ENCODE measurements at regions not wholly inside any gene's neighbourhood (a gene's known extent, or its start where the extent isn't known, plus 50 kb on each side); places are given as distances from the start of the nearest gene placed in this dataset.

GRCh38 chr5:52356311-52356918 lies 431.3 kb upstream of the ITGA1 start:
- no peaks in the 10 kb centered on the region for H3K27me3 Mint-ChIP-seq (ENCODE audit: unreplicated experiment)
- H3K36me3 Mint-ChIP-seq (ENCODE audit: low read depth, unreplicated experiment) = no peaks in the 10 kb centered on the region
- no peaks in the 10 kb centered on the region for H3K9me3 Mint-ChIP-seq (ENCODE audit: unreplicated experiment)
- no peak overlapping the region for H3K4me3 Mint-ChIP-seq (ENCODE audit: unreplicated experiment)
- no peaks in the 10 kb centered on the region for H3K4me1 Mint-ChIP-seq (ENCODE audit: unreplicated experiment)
- TF ChIP-seq CTCF (IDR thresholded peaks at IDR 0.05; ENCODE audit: unreplicated experiment) = peak; percentile 76
- no peak for DNase-seq (ENCODE audit: low spot score)
- no peak overlapping the region for H3K27ac Mint-ChIP-seq (ENCODE audit: unreplicated experiment)

DNA sequence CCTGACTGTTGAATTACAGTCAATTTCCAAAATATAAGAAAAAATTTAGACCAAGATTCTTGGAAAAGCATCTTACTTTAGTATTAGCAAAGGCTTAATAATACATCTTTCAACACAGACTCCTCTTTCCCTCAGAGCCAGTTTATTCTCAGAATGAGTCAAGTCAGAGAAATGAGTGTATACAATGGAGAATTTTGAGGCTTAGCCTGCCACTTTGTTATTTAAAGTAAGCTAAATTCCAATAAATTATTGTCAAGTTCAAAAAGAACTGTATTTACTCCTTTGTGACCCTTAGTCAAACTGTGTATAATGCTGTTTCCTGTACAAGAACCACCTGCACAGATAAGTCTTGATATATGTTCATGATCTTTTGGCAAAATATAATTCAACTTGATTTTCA lies 428.5 kb upstream of the ITGA1 start:
- DNase-seq (ENCODE audit: low spot score) = no peak
- no peak overlapping the region for H3K27ac Mint-ChIP-seq (ENCODE audit: unreplicated experiment)
- no peaks in the 10 kb centered on the region for H3K27me3 Mint-ChIP-seq (ENCODE audit: unreplicated experiment)
- TF ChIP-seq CTCF (IDR thresholded peaks at IDR 0.05; ENCODE audit: unreplicated experiment) = no peak
- no peaks in the 10 kb centered on the region for H3K4me1 Mint-ChIP-seq (ENCODE audit: unreplicated experiment)
- H3K4me3 Mint-ChIP-seq (ENCODE audit: unreplicated experiment) = no peak overlapping the region
- no peaks in the 10 kb centered on the region for H3K9me3 Mint-ChIP-seq (ENCODE audit: unreplicated experiment)
- no peaks in the 10 kb centered on the region for H3K36me3 Mint-ChIP-seq (ENCODE audit: low read depth, unreplicated experiment)

DNA sequence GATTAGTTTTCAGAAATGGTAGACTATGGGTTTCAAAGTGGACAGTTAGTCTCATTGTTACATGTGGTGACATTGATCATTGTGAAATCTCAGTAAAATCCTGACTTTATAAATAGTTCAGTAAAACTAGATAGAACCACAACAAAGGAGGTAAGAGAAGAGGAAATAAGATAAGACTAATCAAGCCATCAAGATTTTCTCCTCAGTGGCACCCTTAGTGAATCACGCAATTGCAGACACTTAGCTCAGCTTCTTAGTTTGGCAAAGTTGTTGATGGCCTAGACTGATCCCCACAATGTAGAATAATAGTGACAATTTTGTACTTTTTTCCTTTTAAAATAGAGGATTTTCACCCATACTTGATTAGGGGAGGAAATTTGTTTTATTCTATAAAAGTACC lies 426.7 kb upstream of the ITGA1 start:
- no peaks in the 10 kb centered on the region for H3K4me1 Mint-ChIP-seq (ENCODE audit: unreplicated experiment)
- no peak for TF ChIP-seq CTCF (IDR thresholded peaks at IDR 0.05; ENCODE audit: unreplicated experiment)
- no peak overlapping the region for H3K27ac Mint-ChIP-seq (ENCODE audit: unreplicated experiment)

DNA sequence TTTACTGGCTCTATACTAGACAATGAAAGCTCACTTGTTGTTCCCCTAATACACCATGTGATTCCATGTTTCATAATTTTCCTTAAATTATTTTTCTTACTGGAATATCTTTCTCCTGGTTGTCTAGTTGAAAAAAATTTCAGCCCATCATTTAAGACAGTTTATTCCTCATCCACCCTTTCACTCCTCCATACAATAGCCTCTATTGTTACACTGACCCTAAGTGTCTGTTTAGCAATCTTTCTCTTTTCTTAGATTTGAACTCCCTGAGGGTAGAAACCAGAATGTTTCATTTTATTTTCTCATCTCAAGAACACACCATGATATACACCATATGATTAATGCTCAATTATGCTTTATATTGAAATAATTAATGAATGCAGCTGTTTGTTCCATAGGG lies 413.4 kb upstream of the ITGA1 start:
- no peak for DNase-seq (ENCODE audit: low spot score)
- Mint-ChIP-seq H3K27me3 (ENCODE audit: unreplicated experiment) (no peaks in the 10 kb centered on the region), H3K4me1 (ENCODE audit: unreplicated experiment) (no peaks in the 10 kb centered on the region), H3K4me3 (ENCODE audit: unreplicated experiment) (no peak overlapping the region), H3K36me3 (ENCODE audit: low read depth, unreplicated experiment) (no peaks in the 10 kb centered on the region), H3K9me3 (ENCODE audit: unreplicated experiment) (no peaks in the 10 kb centered on the region), H3K27ac (ENCODE audit: unreplicated experiment) (no peak overlapping the region)
- TF ChIP-seq CTCF (IDR thresholded peaks at IDR 0.05; ENCODE audit: unreplicated experiment) = no peak

More for the DNA sequence above, 426.7 kb upstream of the ITGA1 start:
- H3K36me3 Mint-ChIP-seq (ENCODE audit: low read depth, unreplicated experiment) = no peaks in the 10 kb centered on the region
- H3K9me3 Mint-ChIP-seq (ENCODE audit: unreplicated experiment) = no peaks in the 10 kb centered on the region
- no peak overlapping the region for H3K4me3 Mint-ChIP-seq (ENCODE audit: unreplicated experiment)
- no peak for DNase-seq (ENCODE audit: low spot score)
- peaks cover 2% of the 10 kb centered on the region for H3K27me3 Mint-ChIP-seq (ENCODE audit: unreplicated experiment)

DNA sequence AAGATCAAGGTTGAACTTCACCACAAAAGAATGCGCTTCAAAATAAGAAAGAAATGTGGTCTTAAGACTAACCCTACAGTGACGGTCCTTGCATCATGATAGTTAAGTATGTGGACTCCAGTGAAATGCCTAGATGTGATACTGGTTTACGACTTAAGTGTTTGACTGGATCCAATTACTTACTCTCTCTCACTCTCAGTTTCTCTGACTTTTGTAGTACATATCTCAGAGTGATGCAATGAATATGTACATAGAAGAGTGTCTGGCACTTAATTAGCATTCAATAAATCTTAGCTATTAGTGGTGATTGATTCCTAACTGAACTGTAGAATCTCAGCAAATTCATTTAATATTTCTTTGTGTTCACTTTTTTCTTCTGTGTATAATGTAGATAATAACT lies 411.7 kb upstream of the ITGA1 start:
- Mint-ChIP-seq H3K27ac (ENCODE audit: unreplicated experiment) (no peak overlapping the region), H3K4me1 (ENCODE audit: unreplicated experiment) (no peaks in the 10 kb centered on the region), H3K27me3 (ENCODE audit: unreplicated experiment) (peaks cover 3% of the 10 kb centered on the region), H3K36me3 (ENCODE audit: low read depth, unreplicated experiment) (no peaks in the 10 kb centered on the region), H3K4me3 (ENCODE audit: unreplicated experiment) (no peak overlapping the region), H3K9me3 (ENCODE audit: unreplicated experiment) (no peaks in the 10 kb centered on the region)
- no peak for TF ChIP-seq CTCF (IDR thresholded peaks at IDR 0.05; ENCODE audit: unreplicated experiment)
- no peak for DNase-seq (ENCODE audit: low spot score)

Data from endothelial cell (in vitro differentiated cells).